Lung (tissue), 11 donors: ENCODE measurements at regions not wholly inside any gene's neighbourhood (a gene's known extent, or its start where the extent isn't known, plus 50 kb on each side); places are given as distances from the start of the nearest gene placed in this dataset.
"Not testable (repeated sequence)": the region's sequence is repeated elsewhere in the genome, so short reads cannot be mapped to it uniquely, and the experiment has no call there.

ENCODE experiments used
- ATAC-seq: fragments of 200-7000 bp; cut with Tn5 transposase; one replicate; pipeline ENCODE4 v1.9.1; 2020; ENCODE audit warnings: moderate number of reproducible peaks; ENCODE audit not compliant: insufficient read depth, low FRiP score
- DNase-seq, 3 donors: peaks; one replicate each; pipeline ENCODE4 v3.0.0-alpha.2; 2013 to 2017
- H3K27ac ChIP-seq, 2 donors: one replicate each; pipeline ENCODE4 v1.5.1; 2013; ENCODE audit warnings: mild to moderate bottlenecking in 2 of 2, moderate library complexity in 2 of 2, control low read depth in 1 of 2, inconsistent platforms in 1 of 2, low read depth in 1 of 2, low read length in 1 of 2
- H3K27me3 ChIP-seq, 3 donors: one replicate each; pipeline ENCODE4 v1.5.1; 2013; ENCODE audit warnings: low read length in 2 of 3; ENCODE audit not compliant: control insufficient read depth in 3 of 3, insufficient read depth in 3 of 3
- H3K36me3 ChIP-seq, 4 donors: one replicate each; pipeline ENCODE4 v1.5.1; 2013; ENCODE audit warnings: low read length in 4 of 4, mild to moderate bottlenecking in 1 of 4, moderate library complexity in 1 of 4; ENCODE audit not compliant: control insufficient read depth in 4 of 4, insufficient read depth in 4 of 4
- H3K4me1 ChIP-seq, 5 donors: one replicate each; pipeline ENCODE4 v1.5.1; 2013; ENCODE audit warnings: low read length in 5 of 5, mild to moderate bottlenecking in 2 of 5, moderate library complexity in 1 of 5; ENCODE audit not compliant: control insufficient read depth in 5 of 5, insufficient read depth in 5 of 5
- H3K4me3 ChIP-seq: one replicate; pipeline ENCODE4 v1.5.1; 2013; ENCODE audit warnings: mild to moderate bottlenecking, control low read depth, moderate library complexity
- H3K9ac ChIP-seq, 2 donors: one replicate each; pipeline ENCODE4 v1.5.1; 2013; ENCODE audit warnings: low read length in 2 of 2, control low read depth in 1 of 2; ENCODE audit not compliant: insufficient read depth in 1 of 2
- H3K9me3 ChIP-seq, 4 donors: one replicate each; pipeline ENCODE4 v1.5.1; 2013; ENCODE audit warnings: low read length in 3 of 4, mild to moderate bottlenecking in 1 of 4, moderate library complexity in 1 of 4; ENCODE audit not compliant: control insufficient read depth in 4 of 4, insufficient read depth in 3 of 4
- WGBS, 2 donors: extraction: QIAGEN DNeasy Blood & Tissue Kit; methylation state at CpG; one replicate each; pipeline ENCODE4 v1.1.7; 2013; 5-methylcytosine and 5-hydroxymethylcytosine counted together
- TF ChIP-seq, protein P1 (sequence below): IDR thresholded peaks from 2 replicates; pipeline ENCODE4 v1.5.1; 2012; ENCODE audit warnings: mild to moderate bottlenecking; ENCODE audit errors: control extremely low read depth, extremely low read depth
- donor health status: control.
- donor health status: control.
- donor health status: Bipolar disorder and iron deficiency.
- donor health status: healthy.
- donor health status: DM: yes; HTN: yes; CAD: no.

- H3K9ac ChIP-seq: no peak overlapping the region
- ATAC-seq: no peak
- H3K27me3 ChIP-seq: no peaks in the 10 kb centered on the region
- H3K36me3 ChIP-seq: no peaks in the 10 kb centered on the region
- 56 to 61% methylated on average over 3 of the region's 3 CpGs for WGBS, 2 donors
- TF ChIP-seq, protein P1, sequence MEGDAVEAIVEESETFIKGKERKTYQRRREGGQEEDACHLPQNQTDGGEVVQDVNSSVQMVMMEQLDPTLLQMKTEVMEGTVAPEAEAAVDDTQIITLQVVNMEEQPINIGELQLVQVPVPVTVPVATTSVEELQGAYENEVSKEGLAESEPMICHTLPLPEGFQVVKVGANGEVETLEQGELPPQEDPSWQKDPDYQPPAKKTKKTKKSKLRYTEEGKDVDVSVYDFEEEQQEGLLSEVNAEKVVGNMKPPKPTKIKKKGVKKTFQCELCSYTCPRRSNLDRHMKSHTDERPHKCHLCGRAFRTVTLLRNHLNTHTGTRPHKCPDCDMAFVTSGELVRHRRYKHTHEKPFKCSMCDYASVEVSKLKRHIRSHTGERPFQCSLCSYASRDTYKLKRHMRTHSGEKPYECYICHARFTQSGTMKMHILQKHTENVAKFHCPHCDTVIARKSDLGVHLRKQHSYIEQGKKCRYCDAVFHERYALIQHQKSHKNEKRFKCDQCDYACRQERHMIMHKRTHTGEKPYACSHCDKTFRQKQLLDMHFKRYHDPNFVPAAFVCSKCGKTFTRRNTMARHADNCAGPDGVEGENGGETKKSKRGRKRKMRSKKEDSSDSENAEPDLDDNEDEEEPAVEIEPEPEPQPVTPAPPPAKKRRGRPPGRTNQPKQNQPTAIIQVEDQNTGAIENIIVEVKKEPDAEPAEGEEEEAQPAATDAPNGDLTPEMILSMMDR: no peak
- no peaks in the 10 kb centered on the region for H3K9me3 ChIP-seq
- no peak for DNase-seq
- H3K27ac ChIP-seq: no peak overlapping the region
- H3K4me1 ChIP-seq: no peaks in the 10 kb centered on the region
- H3K4me3 ChIP-seq: no peak overlapping the region
Observed at GRCh38 chr10:108612485-108612884, 1310.8 kb downstream of the XPNPEP1 start.

DNA sequence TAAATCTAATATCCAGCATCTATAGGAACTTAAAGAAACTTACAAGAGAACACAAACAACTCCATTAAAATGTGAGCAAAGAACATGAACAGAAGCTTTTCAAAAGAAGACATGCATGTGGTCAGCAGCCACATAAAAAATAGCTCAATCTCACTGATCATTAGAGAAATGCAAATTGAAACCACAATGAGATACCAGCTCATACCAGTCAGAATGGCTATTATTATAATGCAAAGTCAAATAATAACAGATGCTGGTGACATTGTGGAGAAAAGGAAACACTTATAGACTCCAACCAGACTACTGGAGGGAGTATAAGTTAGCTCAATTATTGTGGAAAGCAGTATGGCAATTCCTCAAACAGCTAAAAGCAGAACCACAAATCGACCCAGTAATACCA, 1314.5 kb downstream of the XPNPEP1 start:
- no peak for DNase-seq
- no peaks in the 10 kb centered on the region for H3K36me3 ChIP-seq
- TF ChIP-seq, protein P1: no peak
- no peak overlapping the region for H3K4me3 ChIP-seq
- no peaks in the 10 kb centered on the region for H3K27me3 ChIP-seq
- H3K4me1 ChIP-seq: no peaks in the 10 kb centered on the region
- no peak for ATAC-seq
- no peak overlapping the region for H3K9ac ChIP-seq
- no peak overlapping the region for H3K27ac ChIP-seq
- WGBS, 2 donors: 54 to 72% methylated on average over 1 of the region's 1 CpG
- peaks cover 0 to 4% (median 0%) of the 10 kb centered on the region in 4 donors for H3K9me3 ChIP-seq

DNA sequence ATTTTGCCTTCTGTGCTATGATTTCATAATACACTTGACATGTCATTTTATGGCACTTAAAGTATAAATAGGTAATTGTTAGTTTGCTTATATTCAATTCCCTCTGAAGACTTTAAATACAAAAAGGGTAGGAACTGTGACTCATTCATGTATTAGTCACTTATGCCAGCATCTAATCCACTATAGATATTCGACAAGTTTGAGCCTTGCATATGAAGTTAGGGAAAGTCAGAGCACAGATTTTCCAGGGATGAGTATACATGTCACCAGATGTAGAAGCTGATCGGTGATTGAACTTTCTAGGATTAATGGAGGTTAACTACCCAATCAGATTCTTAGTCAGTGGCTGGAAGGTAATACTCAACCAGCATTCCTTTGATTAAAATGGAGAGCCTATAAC, 1321.5 kb downstream of the XPNPEP1 start:
- Histone ChIP-seq H3K4me1 (no peaks in the 10 kb centered on the region), H3K4me3 (no peak overlapping the region), H3K9me3 (peaks cover 0 to 4% (median 0%) of the 10 kb centered on the region in 4 donors), H3K27me3 (peaks cover 0 to 4% (median 0%) of the 10 kb centered on the region in 3 donors), H3K36me3 (no peaks in the 10 kb centered on the region), H3K9ac (no peak overlapping the region), H3K27ac (no peak overlapping the region)
- WGBS, 2 donors: 82 to 85% methylated on average over 2 of the region's 2 CpGs
- TF ChIP-seq, protein P1: no peak
- ATAC-seq: no peak
- no peak for DNase-seq

DNA sequence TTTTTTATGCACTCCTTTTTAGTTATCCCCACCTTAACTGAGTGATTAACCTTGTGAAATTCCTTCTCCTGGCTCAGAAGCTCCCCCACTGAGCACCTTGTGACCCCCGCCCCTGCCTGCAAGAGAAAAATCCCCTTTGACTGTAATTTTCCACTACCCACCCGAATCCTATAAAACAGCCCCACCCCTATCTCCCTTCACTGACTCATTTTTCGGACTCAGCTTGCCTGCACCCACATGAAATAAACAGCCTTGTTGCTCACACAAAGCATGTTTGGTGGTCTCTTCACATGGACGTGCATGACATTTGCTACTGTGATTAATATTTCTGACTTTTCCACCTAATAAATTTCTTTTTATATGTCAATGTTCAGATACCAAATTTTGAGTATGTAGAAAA, 1322.8 kb downstream of the XPNPEP1 start:
- ATAC-seq, H3K4me3 ChIP-seq, H3K27ac ChIP-seq, H3K9me3 ChIP-seq, H3K36me3 ChIP-seq, H3K9ac ChIP-seq, H3K4me1 ChIP-seq, DNase-seq, H3K27me3 ChIP-seq: not testable (repeated sequence)
- 66 to 87% methylated on average over 4 of the region's 4 CpGs for WGBS, 2 donors

DNA sequence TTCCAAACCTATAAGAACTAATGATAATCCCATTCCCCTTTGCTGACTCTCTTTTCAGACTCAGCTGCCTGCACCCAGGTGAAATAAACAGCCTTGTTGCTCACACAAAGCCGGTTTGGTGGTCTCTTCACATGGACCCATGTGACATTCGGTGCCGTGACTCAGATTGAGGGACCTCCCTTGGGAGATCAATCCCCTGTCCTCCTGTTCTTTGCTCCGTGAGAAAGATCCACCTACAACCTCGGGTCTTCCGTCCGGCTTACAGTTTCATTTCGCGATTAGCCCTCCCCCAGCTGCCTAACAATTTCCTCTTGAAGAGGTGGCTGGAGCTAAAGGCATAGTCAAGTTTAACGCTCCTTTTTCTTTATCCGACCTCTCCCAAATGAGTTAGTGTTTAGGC, 1324.0 kb downstream of the XPNPEP1 start:
- H3K9ac ChIP-seq, H3K9me3 ChIP-seq, H3K27ac ChIP-seq, H3K4me3 ChIP-seq, H3K4me1 ChIP-seq, H3K36me3 ChIP-seq, DNase-seq, H3K27me3 ChIP-seq, ATAC-seq: not testable (repeated sequence)
- 55 to 57% methylated on average over 11 of the region's 11 CpGs for WGBS, 2 donors
